ENCODE measurements at regions not wholly inside any gene's neighbourhood (a gene's known extent, or its start where the extent isn't known, plus 50 kb on each side); places are given as distances from the start of the nearest gene placed in this dataset.

DNA sequence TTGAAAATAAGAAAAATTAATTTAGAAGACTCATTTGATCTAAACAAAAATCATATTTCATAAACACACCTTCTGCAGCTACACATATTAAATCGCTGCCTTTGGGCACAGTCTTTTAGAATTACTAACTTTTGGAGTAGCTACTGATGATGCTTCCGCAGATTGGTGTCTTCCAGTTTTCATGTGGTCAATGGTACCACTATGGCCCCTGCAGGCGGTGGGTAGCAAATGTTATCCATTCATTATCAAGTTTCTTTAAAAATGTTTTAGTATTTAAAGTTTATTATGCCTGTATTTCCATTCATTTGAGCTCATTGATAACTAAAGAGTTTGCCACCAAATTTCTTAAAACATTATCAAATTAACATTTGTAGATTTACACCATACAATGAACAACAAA lies 122.9 kb upstream of the GRAMD2B start:
- no peak overlapping the region for H3K4me3 ChIP-seq (ENCODE audit: low read depth, low read length)
- DNase-seq (ENCODE audit: low read depth): no peak

DNA sequence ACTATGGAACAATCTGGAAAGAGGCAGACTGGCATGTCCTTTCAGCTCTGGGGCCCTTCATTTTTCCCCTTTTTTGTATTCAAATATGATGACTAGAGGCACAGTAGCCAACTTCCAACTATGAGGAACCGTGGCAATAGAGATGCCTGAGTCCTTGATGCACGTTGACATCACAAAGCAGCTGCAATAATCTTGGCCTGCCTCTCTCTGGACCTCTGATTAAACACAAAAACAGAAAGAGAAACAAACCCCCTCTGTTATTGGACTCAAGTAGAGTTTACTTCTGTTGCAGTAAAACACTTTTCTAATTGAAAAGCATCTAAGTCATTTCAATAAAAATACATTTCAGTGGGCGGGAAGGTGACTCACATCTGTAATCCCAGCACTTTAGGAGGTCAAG lies 122.2 kb upstream of the GRAMD2B start:
- DNase-seq (ENCODE audit: low read depth): peak; percentile 4
- H3K4me3 ChIP-seq (ENCODE audit: low read depth, low read length): no peak overlapping the region

DNA sequence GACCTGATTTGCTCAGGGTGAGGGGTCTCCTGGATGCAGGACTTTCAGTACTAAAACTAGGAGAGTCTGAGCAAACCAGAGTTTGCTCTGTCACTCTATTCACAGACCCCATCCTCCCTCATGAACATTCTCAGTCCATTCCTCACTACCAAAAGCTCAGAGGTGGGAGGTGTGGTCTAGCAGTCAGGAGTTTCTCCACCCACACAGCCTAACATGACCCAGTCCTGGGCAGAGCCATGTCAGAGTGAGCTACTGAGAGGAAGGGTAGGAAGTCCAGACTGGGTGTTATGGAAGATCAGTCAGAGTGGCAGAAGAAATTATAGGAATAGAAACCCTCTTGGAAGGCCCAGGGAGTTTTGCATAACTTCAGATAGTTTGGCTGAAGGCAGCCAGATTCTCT lies 113.3 kb upstream of the GRAMD2B start:
- no peak overlapping the region for H3K4me3 ChIP-seq (ENCODE audit: low read depth, low read length)
- DNase-seq (ENCODE audit: low read depth): peak; percentile 4

DNA sequence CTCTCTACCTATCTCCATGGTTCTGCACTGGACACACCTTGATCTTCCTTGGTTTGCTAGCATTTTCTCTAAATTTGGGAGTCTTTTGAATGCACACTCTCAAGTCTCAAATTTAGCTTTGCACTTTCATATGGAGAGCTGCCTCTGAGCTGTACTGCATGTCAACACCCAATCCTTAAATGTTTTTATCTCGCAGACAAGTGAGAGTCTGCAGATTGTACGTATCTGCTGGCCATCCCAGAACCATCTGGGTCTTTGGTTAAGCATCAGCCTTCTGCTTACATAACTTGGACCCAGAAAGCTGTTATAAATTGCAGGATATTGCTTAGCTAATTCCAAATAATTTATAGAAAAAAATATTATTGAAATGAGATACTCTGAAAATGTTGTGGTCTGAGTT lies 111.4 kb upstream of the GRAMD2B start:
- H3K4me3 ChIP-seq (ENCODE audit: low read depth, low read length): no peak overlapping the region
- no peak for DNase-seq (ENCODE audit: low read depth)

DNA sequence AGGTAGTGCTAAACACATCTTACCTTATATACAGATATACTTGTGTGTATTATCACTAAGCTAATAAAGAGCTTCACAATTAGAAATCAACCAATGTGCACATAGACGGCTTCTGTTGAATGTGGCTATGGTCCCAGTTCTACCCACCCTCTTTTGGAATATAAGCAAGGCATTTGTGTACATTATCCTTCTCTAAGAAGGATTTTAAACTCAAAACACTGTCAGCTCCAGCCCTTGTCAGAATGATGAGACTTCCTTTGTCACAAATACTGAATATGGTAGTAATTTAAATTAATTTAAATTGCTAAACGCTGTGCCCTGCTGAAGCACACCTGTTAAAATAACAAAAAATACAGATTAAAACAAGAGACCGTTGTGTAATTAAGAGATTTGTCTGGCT lies 107.9 kb upstream of the GRAMD2B start:
- no peak for DNase-seq (ENCODE audit: low read depth)

DNA sequence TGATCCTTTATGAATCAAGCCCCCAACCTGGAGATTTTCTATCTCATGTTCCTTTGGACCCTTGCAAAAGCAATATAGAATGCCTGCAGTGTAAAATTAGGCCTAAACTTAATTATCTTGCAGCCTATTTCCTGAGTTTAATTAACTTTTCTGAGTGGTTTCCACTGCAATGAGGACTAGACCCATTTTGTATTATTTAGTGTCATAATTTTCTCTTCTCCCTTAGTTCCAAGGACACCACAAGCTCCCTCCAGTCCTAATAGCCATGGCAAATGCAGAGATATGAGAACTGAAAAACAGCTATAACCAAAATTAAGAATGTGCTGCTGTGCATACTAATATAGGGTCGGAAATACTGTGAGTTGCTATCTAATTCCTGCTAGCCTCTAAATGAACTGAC lies 90.9 kb upstream of the GRAMD2B start:
- DNase-seq (ENCODE audit: low read depth): no peak
- no peak overlapping the region for H3K4me3 ChIP-seq (ENCODE audit: low read depth, low read length)

More for the DNA sequence above, 107.9 kb upstream of the GRAMD2B start:
- H3K4me3 ChIP-seq (ENCODE audit: low read depth, low read length): no peak overlapping the region

DNA sequence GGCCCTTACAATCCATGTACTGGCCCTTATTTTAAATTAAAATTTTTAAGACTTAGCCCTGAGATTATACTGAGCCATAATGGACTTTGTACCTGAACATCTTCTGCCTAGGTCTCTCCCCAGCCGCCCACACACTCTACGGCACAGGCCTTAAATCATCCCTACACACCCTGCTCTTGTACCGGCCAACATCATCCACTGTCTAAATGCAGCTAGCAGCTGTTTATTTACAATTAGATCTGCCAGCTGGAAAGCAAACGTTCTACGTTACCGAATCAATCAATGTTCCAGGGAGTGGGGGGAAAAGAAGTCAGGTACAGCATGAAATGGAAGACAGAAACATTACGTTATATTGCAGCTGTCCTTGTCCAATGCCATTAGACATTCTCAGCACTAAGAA lies 88.4 kb upstream of the GRAMD2B start:
- H3K4me3 ChIP-seq (ENCODE audit: low read depth, low read length): no peak overlapping the region
- no peak for DNase-seq (ENCODE audit: low read depth)

DNA sequence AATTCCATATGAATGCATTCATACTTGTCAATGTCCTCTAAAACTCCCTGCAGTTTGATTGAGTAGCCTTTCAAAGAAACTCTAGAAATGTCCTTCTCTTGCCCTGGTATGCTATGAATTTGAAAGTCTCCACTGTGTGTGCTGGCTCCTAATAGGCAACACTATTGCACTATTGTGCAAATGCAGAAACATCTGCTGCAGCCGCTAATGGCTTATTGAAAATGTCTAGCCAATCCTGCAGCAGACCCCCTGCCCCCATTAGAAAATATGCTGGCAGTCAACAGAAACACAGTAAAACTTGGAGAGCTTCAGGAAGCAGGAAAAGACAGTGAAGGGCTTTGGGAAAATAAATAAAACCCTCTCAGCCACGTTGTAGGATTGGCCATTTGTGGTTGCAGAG lies 87.3 kb upstream of the GRAMD2B start:
- H3K4me3 ChIP-seq (ENCODE audit: low read depth, low read length): no peak overlapping the region
- peak; percentile 48 for DNase-seq (ENCODE audit: low read depth)

DNA sequence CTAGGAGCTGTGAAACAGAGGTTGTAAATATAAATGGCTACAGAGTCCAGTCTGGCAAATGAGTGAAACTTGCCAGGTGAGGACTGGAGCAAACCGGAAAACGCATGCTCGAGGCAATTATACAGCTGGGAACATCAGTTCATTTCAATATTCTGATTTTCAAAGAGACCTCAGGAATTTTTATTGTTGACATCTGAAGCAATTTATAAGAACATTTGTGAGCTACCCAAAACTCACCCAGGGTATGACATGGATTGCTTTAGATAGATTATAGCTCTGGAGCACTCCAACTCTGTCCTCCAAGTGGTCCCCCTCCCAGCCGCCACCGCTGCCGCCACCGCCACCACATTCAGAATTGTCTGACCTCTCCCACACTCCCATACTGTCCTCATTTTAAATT lies 84.6 kb upstream of the GRAMD2B start:
- no peak for DNase-seq (ENCODE audit: low read depth)
- H3K4me3 ChIP-seq (ENCODE audit: low read depth, low read length): no peak overlapping the region

DNA sequence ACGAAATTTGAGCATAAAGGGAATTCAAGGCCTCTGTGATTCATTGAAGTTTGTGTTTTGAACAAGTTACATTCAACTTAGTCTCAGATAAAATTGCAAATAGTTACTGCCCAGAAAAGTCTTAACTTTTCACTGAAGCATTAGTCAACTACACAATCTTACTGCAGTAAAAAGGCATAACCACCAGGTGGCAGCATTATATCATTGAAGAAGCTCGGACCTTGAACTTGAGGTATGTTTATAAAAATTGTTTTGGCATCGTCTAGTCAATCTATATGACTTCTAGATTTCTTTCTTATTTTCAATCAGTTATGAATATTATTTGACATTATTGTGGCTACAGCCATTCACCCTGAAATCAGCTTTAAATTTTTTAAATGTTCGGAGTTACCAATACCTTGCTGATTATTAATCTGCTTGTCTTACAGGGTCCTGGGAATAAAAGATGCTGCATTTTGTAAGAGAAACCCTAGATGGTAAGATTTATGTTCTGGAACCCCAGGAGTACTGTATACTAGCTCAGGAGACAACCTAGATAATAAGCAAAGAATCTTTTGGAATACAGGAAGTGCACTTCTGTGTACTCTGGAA lies 83.9 kb upstream of the GRAMD2B start:
- DNase-seq (ENCODE audit: low read depth): no peak
- H3K4me3 ChIP-seq (ENCODE audit: low read depth, low read length): no peak overlapping the region

DNA sequence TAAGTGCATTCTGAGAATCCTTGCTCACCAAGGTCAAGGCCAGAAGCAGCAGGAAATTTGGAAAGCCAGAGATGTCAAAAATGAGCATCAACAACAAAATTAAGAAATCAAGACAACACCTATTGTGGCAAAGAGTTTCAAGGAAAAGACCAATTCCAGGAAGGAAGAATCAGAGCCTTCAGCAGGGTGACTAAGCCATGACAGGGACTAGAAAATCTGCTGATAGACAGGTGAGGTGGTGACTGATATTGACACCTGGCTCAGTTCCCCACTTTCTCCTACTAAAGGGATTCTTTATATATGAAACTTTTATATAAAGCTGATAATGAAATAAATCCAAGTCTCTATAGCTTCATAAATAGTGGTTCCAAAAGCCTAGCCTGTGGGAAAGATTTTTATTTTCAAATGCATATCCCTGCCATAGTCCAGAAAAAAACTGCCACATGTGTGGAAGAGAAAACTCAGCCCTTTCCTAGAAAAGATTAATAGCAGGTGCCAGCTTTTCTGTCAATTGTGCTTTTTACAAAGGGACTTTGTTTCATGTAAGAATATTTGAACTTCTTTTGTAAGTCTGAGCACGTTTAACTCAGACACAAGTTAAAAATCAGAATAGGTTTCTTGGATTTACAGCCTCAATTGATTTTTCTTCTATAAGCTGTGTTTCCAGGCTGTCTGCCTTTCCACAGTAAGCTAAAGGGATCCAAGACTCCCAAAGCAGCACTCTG lies 81.1 kb upstream of the GRAMD2B start:
- no peak for DNase-seq (ENCODE audit: low read depth)

DNA sequence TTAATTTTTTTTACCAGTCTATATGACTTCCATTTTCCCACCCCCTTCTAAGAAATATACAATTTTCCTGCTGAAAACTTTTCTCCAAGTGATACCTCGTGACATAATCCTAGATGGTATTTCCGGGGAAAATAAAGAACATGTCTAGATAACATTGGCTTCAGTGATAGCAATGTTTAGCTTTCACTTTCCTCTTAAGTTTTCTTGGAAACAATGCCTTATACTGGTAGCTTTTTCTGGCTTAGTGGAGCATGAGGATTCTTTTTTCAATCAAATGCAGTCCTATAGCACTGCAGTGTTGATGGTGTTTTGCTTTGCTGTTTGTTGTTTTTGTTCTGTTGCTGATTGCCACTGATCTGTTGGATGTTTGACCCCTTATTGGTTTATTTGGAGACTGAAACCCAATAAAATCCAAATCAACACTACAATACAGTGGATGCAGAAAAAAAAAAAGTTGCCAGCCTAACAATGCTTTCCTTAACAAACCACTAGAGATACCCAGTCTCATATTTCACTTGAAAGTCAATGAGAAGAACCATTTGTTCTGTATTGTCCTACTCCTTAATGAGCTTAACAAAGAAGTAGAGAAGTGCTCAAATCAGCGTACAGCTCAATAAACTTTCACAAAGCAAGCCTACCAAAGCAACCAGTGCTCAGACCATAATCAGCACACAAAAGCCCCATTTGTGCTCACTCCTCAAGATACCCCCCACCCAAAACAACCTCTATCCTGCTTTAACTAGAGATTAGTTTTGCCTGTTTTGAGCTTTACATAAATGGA lies 74.2 kb upstream of the GRAMD2B start:
- no peak for DNase-seq (ENCODE audit: low read depth)
- no peak overlapping the region for H3K4me3 ChIP-seq (ENCODE audit: low read depth, low read length)

More for the DNA sequence above, 81.1 kb upstream of the GRAMD2B start:
- no peak overlapping the region for H3K4me3 ChIP-seq (ENCODE audit: low read depth, low read length)

DNA sequence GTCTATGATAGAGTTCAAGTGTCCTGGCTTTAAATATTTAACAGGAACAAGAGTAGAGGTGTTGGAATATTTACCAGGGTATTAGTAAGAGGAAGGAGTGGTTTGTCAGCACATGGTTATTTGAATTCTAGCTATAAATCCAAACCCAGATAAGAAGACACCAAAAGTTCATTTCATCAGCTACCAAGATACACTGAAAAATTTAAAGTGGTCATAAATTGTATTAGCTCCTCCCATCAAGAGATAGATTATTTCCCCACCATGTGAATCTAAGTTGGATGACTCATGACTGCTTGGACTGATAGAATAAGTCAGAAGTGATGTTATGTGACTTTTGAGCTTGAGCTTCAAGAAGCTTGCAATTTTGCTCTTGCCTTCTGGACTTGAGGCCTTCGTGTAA lies 72.1 kb upstream of the GRAMD2B start:
- DNase-seq (ENCODE audit: low read depth): no peak
- H3K4me3 ChIP-seq (ENCODE audit: low read depth, low read length): no peak overlapping the region

DNA sequence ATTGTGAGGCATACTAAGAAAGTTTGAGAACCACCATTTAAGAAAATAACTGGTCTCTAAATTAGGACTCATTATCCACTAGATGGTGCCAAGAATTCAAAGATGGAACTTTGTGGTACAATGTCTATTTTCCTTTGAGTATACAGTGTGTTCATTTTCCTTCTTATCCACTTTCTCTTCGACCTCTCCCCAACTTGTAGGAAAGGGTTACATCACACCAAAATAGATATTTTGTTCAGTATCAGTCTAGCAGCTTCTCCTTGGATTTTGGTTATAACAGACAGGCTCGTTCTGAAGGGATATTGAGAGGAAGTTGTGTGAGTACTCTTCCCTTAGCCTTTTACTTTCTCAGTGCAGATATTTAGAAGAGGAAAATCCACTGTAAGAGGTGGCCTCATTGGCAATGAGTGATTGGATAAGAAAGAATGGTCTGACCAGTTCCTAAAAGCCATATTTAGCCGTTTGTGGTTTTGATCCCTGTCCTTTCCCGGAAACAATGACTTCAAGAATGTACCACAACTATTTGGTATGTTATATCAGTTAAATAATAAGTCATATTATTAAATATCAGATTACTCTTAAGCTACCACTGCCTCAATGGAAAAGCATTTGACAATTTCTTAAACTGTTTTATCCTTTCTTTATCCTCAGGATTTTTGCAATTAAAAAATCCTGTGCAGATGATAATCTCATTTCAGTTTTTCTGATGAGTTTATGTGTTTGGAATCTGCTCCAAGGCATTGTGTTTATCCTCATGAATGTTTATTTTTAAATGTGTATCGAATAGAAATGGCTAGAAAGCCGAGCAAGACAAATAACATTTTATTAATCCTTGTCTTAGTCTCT lies 69.0 kb upstream of the GRAMD2B start:
- peak; percentile 85 for DNase-seq (ENCODE audit: low read depth)
- peak overlapping the region; percentile 29 for H3K4me3 ChIP-seq (ENCODE audit: low read depth, low read length)

DNA sequence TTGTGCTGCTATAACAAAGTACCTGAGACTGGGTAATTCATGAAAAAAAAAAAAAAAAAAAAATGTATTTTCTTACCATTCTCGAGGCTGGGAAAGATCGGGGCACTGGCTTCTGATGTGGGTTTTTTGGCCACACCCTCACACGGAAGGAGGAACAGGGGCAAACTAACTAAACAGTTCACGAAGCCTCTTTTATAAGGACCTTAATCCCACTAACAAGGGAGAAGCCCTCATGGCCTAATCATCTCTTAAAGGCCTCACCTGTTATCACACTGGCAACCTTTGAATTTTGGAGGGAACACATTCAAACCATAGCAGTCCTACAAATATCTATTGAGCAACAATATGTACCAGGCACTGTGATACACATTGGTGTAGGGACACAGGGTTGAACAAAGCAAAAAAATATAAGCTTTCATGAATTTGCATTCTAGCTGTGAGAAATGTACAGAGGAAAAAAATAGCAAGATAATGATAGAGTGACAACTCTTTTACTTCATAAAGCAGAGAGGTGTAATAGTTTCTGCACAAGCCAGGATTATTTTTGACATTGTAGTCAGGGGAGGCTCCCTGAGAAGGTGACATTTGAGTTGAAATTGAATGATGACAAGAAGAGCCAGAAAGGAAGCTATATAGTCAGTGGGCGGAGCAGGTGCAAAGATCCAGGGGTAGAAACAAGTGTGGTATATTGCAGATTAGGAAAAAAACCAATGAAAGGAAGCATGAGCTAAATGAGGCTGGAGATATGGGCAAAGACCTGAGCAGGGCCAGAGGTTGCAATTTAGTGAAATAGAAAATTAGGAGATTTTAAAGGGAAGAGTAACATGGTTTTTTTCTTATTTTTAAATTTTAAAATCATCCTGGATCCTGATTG lies 68.1 kb upstream of the GRAMD2B start:
- H3K4me3 ChIP-seq (ENCODE audit: low read depth, low read length): no peak overlapping the region

DNA sequence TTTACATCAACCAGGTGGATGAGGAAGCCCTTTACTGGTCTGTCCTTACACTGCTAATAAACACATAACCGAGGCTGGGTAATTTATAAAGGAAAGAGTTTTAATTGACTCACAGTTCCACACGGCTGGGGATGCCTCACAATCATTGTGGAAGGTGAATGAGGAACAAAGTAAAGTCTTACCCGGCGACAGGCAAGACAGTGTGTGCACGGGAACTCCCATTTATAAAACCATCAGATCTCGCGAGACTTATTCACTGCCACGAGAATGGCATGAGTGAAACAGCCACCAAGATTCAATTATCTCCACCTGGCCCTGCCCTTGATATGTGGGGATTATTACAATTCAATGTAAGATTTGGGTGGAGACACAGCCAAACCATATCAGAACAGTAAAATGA lies 67.3 kb upstream of the GRAMD2B start:
- no peak for DNase-seq (ENCODE audit: low read depth)
- H3K4me3 ChIP-seq (ENCODE audit: low read depth, low read length): no peak overlapping the region

More for the DNA sequence above, 68.1 kb upstream of the GRAMD2B start:
- DNase-seq (ENCODE audit: low read depth): no peak

DNA sequence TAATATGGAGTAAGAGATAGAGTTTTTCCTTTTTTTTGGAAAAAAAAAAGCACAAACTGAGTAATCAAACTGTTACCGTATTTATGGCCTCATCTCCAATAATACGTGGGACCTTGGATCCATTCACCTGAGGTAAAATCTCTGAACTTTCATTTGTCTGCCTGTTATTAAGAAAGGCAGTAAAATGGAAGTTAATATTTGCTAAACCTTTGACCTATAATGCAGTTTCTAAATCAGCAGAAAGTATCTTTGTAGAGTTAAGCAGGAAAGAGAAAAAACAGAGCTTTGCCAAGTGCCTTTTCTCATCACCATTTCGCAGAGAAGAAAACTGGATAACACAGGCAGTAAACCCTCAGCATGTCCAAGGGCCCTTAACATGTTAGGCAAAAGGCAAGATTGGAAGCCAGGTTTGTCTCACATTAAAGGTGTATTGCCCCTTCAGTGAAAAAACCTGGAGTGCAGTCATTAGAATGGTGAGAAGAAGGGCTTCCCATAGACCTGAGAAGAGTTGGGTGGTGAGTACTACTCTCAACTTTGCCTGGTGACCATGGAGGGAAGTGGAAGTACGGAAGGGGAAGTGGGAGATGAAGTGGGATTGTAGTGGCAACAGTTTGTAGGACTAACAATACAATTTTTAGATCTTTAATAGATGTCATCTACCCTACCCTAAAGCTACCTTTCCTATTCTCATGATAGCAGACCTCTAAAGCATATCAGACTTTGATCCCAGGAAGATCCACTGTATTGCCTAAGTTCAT lies 65.4 kb upstream of the GRAMD2B start:
- DNase-seq (ENCODE audit: low read depth): no peak
- H3K4me3 ChIP-seq (ENCODE audit: low read depth, low read length): no peak overlapping the region

DNA sequence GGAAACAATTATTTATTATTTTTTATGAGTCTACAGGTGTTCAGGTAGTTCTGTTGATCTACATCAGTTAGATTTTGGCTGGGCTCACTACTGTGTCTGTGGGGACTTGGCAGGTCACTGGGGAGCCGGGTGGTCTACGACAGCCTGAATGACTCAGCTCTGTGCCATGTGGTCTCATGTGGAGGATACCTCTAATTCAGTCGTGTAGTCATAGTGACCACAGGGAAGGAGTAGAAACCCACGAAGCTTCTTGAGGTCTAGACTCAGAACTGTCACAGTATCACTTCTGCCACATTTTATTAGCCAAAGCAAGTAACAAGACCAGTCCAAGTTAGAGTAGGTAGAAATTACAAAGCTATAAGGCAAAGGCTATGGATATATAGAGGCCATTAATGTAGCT lies 64.7 kb upstream of the GRAMD2B start:
- H3K4me3 ChIP-seq (ENCODE audit: low read depth, low read length): no peak overlapping the region
- no peak for DNase-seq (ENCODE audit: low read depth)

Measured in skeletal muscle cell (primary cell).